Right atrium auricular region (tissue), 2 donors: ENCODE measurements at regions not wholly inside any gene's neighbourhood (a gene's known extent, or its start where the extent isn't known, plus 50 kb on each side); places are given as distances from the start of the nearest gene placed in this dataset.

Experiments used
- DNase-seq: peaks from one replicate; pipeline ENCODE4 v3.0.0-alpha.2; 2019; ENCODE audit warnings: low spot score
- H3K27ac ChIP-seq, 2 donors: fragments of 200-600 bp; sonication (generic); 1 replicate in 1 of 2; 2 replicates in 1 of 2; pipeline ENCODE4 v1.5.1; 2016 to 2019
- H3K27me3 ChIP-seq, 2 donors: fragments of 200-600 bp; sonication (generic); one replicate each; pipeline versions ENCODE4 v1.5.1 to v1.6.0; 2017 to 2019
- H3K36me3 ChIP-seq: fragments of 200-600 bp; sonication (generic); one replicate; pipeline ENCODE4 v1.5.1; 2016
- H3K4me1 ChIP-seq, 2 donors: fragments of 200-600 bp; sonication (generic); one replicate each; pipeline versions ENCODE4 v1.5.1 to v1.6.0; 2017 to 2019
- H3K4me3 ChIP-seq, 2 donors: fragments of 200-600 bp; sonication (generic); 1 replicate in 1 of 2; 2 replicates in 1 of 2; pipeline ENCODE4 v1.5.1; 2017 to 2019; ENCODE audit warnings: mild to moderate bottlenecking in 1 of 2, moderate library complexity in 1 of 2
- H3K9me3 ChIP-seq, 2 donors: fragments of 200-600 bp; sonication (generic); one replicate each; pipeline ENCODE4 v1.5.1; 2019
- TF ChIP-seq, protein P1 (sequence below), 2 donors: fragments of 200-600 bp; sonication (generic); IDR thresholded peaks; one replicate each; pipeline ENCODE4 v1.5.1; 2019; ENCODE audit warnings: antibody characterized with exemption in 2 of 2

DNA sequence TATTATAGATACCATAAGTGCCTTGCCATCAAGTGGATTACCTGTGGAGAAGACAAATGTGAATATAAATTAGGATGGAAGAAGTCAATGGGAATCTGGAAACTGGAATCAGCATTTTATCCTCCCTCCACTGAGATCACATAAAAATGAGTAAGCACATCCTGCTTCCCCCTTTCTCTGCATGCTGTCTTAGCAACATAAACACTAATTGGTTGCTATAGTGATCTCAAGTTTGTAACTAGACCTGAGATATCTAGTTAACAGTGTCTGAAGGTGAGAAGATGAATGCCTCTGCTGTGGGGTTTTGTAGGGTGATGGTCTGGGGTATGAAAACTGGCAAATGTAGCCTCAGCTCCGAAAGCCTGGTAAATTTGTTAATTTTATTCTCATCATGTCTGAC lies 1357.5 kb upstream of the CELF4 start:
- no peak for DNase-seq
- no peaks in the 10 kb centered on the region for H3K9me3 ChIP-seq
- TF ChIP-seq, protein P1, sequence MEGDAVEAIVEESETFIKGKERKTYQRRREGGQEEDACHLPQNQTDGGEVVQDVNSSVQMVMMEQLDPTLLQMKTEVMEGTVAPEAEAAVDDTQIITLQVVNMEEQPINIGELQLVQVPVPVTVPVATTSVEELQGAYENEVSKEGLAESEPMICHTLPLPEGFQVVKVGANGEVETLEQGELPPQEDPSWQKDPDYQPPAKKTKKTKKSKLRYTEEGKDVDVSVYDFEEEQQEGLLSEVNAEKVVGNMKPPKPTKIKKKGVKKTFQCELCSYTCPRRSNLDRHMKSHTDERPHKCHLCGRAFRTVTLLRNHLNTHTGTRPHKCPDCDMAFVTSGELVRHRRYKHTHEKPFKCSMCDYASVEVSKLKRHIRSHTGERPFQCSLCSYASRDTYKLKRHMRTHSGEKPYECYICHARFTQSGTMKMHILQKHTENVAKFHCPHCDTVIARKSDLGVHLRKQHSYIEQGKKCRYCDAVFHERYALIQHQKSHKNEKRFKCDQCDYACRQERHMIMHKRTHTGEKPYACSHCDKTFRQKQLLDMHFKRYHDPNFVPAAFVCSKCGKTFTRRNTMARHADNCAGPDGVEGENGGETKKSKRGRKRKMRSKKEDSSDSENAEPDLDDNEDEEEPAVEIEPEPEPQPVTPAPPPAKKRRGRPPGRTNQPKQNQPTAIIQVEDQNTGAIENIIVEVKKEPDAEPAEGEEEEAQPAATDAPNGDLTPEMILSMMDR (IDR thresholded peaks at IDR 0.05) = no peak
- H3K27ac ChIP-seq = no peak overlapping the region
- H3K27me3 ChIP-seq = no peaks in the 10 kb centered on the region
- no peak overlapping the region for H3K4me3 ChIP-seq
- H3K36me3 ChIP-seq = no peaks in the 10 kb centered on the region
- H3K4me1 ChIP-seq = no peaks in the 10 kb centered on the region

DNA sequence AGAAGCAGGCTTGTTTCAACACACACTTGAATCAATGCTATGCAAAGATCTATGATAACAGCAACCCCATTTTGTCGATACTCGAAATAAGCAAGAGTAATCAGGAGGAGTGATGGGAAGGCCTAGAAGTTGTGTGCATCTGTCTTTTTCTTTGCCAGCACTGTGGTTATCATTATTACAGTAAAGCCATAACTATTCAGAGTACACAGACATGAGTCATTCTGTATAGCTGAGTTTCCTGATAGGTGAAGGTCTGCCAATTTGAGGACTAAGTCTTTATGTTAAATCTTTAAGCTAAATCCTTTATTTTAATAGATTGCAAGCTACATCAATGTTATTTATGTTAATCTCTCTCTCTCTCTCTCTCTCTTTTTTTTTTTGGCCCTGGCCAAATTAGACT lies 1344.4 kb upstream of the CELF4 start:
- no peak overlapping the region for H3K27ac ChIP-seq
- no peak overlapping the region for H3K4me3 ChIP-seq
- H3K9me3 ChIP-seq = no peaks in the 10 kb centered on the region
- no peaks in the 10 kb centered on the region for H3K36me3 ChIP-seq
- TF ChIP-seq, protein P1 (IDR thresholded peaks at IDR 0.05) = no peak
- no peak for DNase-seq
- H3K4me1 ChIP-seq = no peaks in the 10 kb centered on the region
- H3K27me3 ChIP-seq = no peaks in the 10 kb centered on the region

DNA sequence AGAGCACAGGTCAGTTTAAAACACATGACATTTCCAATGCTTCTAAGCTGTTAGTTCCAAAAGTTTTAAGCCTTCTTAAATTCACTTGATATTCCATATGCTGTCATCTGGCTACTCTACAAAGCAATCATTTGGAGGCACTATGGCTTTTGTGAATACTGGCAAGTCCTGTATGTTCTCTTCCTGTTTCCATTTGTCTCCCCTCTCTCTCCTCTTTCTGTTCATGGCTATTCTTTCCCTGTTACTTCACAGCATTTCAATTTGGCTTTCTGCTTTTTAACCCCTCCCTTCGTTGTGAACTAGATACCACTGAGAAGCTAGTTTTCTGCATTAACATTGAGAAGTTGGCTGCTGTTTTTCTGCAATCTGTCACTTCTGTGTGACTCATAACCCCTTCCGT lies 1337.2 kb upstream of the CELF4 start:
- TF ChIP-seq, protein P1 (IDR thresholded peaks at IDR 0.05) = no peak
- no peaks in the 10 kb centered on the region for H3K4me1 ChIP-seq
- no peak overlapping the region for H3K27ac ChIP-seq
- no peak for DNase-seq
- H3K4me3 ChIP-seq = no peak overlapping the region
- no peaks in the 10 kb centered on the region for H3K9me3 ChIP-seq
- H3K27me3 ChIP-seq = no peaks in the 10 kb centered on the region
- no peaks in the 10 kb centered on the region for H3K36me3 ChIP-seq

DNA sequence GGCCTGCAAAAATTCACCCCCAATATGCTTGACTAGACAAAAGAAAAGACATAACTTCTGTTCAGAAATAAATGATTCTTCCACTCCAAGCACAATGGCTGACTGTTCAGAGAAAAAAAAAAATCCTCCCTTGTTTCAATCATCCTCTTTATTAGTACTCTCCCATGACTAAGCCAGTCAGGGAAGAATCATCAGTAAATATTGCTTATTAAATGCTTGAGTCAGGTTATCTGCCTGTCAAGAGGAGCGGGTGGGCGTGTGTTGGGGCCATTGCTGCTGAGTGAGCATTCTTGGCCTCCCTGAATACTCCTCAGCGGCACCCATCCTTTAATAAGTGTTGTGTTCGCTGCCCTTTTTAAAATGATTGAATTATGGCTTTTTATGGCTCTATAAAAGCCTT lies 1334.8 kb upstream of the CELF4 start:
- H3K4me1 ChIP-seq = no peaks in the 10 kb centered on the region
- TF ChIP-seq, protein P1 (IDR thresholded peaks at IDR 0.05) = no peak
- H3K27ac ChIP-seq = no peak overlapping the region
- no peak for DNase-seq
- no peaks in the 10 kb centered on the region for H3K9me3 ChIP-seq
- H3K4me3 ChIP-seq = no peak overlapping the region
- no peaks in the 10 kb centered on the region for H3K27me3 ChIP-seq
- no peaks in the 10 kb centered on the region for H3K36me3 ChIP-seq

DNA sequence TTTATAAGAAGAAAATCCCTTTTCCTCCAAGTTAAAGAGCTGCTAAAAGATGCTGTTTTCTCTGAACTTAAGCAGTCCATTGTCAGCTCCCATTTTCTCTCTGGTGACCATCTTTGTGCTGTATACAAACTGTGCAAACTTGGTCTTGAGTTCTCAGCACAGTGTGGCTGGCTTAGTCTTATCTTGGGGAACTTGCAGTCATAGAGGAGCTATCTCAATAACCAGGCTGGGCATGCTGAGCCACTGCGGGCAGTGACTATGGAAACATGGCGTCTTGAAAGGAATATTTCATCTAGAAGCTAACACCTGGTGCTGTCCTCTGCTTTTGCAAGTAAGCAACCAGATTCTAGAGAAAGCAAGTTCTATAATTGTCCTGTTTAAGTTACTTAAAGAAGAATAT lies 1334.4 kb upstream of the CELF4 start:
- no peaks in the 10 kb centered on the region for H3K27me3 ChIP-seq
- no peak overlapping the region for H3K4me3 ChIP-seq
- no peak overlapping the region for H3K27ac ChIP-seq
- no peaks in the 10 kb centered on the region for H3K9me3 ChIP-seq
- no peaks in the 10 kb centered on the region for H3K36me3 ChIP-seq
- TF ChIP-seq, protein P1 (IDR thresholded peaks at IDR 0.05) = no peak
- DNase-seq = no peak
- no peaks in the 10 kb centered on the region for H3K4me1 ChIP-seq

DNA sequence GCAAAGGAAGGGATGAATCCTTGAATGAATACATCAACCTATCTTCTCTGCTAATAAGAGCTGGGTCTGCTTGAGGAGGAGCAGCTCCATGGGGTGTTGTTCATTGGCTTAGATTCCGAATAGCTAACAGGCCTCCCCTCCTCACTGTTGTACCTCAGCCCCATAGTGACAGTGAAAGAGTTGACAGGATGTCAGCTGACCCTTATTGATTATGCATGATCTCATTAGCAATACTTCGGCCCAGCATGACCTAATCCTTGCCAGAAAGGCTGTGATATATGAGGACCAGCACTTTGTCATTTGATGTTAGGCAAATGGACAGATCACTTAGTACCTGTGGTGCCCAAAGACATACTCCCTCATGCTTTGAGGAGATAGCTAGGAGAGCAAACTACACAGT lies 1333.7 kb upstream of the CELF4 start:
- no peaks in the 10 kb centered on the region for H3K9me3 ChIP-seq
- H3K4me1 ChIP-seq = no peaks in the 10 kb centered on the region
- H3K27me3 ChIP-seq = no peaks in the 10 kb centered on the region
- DNase-seq = no peak
- H3K27ac ChIP-seq = no peak overlapping the region
- H3K4me3 ChIP-seq = no peak overlapping the region
- TF ChIP-seq, protein P1 (IDR thresholded peaks at IDR 0.05) = no peak
- no peaks in the 10 kb centered on the region for H3K36me3 ChIP-seq
